ENCODE measurements at regions not wholly inside any gene's neighbourhood (a gene's known extent, or its start where the extent isn't known, plus 50 kb on each side); places are given as distances from the start of the nearest gene placed in this dataset.

GRCh38 chr3:159488602-159489001 is 500.0 kb upstream of the IL12A start:
- TF ChIP-seq CTCF (IDR thresholded peaks at IDR 0.05): no peak
- TF ChIP-seq POLR2A (IDR thresholded peaks at IDR 0.05): no peak
